ENCODE measurements at regions not wholly inside any gene's neighbourhood (a gene's known extent, or its start where the extent isn't known, plus 50 kb on each side); places are given as distances from the start of the nearest gene placed in this dataset.

GRCh38 chr11:25859776-25860175 is 472.2 kb upstream of the ANO3 start:
- TF ChIP-seq CTCF (IDR thresholded peaks at IDR 0.05), result no peak
- TF ChIP-seq POLR2A (IDR thresholded peaks at IDR 0.05; ENCODE audit: low read depth), result no peak
